ENCODE measurements at regions not wholly inside any gene's neighbourhood (a gene's known extent, or its start where the extent isn't known, plus 50 kb on each side); places are given as distances from the start of the nearest gene placed in this dataset.

DNA sequence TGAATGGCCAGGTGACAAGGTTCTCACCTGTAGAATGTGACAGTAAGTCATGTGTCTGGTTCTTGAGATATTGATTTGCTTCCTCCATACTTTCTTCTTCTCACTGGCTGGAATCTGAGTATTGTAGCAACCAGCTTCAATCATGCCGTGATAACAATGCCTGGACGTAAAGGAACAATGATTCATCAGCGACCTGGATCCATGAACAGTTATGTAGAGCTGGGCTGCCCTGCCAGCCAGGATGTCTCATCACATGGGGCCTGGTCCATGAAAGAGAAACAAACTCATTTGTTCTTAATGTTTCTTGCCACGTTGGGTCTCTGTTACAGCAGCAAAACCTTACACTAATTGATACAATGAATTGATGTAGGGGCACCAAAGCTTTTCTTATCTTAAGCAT, 627.2 kb downstream of the TOX3 start:
- DNase-seq (ENCODE audit: low read depth): no peak

DNA sequence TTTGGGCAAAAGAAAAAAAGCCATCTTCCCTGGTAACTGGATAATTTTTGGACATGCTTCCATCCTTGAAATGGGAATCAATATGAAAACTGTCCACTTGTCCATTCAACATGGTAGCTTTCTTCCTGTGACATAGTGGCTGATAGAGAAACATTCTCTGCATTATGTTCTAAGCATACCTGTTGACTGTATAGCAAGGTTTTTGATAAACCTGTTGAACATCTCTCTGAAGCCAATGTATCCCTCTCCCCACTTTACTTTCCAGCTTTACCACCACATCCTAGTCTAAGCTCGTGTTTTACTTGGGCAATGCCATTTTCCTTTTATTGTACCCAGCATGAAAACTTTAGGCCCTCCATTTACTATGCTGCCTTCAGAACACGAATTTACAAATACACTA, 630.1 kb downstream of the TOX3 start:
- DNase-seq (ENCODE audit: low read depth): no peak

GRCh38 chr16:51916231-51916630, 630.7 kb downstream of the TOX3 start:
- DNase-seq (ENCODE audit: low read depth): no peak

DNA sequence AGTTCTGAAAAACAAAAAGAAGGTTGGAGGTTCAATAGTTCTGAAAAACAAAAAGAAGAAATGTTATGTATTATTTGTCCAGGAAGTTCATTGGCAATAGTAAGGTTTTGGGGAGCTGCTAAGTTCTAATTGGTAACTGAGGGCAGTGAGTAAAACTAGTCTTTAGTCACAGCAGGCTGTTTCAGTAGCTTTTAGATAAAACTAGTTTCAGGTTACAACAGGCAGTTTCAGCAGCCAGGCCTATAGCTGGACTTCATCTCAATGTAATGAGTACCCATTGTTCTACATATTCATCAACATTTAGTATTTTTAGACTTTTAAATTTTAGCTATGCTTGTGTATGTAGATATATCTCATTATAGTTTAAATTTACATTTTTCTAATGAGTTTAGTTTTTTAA, 639.3 kb downstream of the TOX3 start:
- no peak for DNase-seq (ENCODE audit: low read depth)

GRCh38 chr16:51900221-51900780, 646.6 kb downstream of the TOX3 start:
- DNase-seq (ENCODE audit: low read depth): peak; percentile 18

DNA sequence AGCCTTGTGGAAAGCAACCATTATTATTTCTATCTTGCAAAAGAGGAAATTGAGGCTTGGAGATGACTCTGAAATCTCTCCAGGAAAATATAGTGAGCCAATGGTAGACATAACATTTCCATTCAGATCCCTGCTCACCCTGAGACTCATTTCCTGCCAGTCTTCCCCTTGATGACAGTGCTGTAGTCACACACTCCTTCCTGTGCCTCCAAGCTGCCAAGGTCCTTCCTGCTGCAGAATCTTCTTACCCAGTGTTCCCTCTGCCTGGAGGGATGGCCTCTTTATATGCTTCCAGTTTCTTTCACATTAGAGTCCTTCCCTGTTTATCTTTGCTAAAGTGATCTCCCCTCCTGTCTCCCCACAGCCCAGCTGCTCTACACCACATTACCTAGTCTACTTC, 648.1 kb downstream of the TOX3 start:
- peak; percentile 41 for DNase-seq (ENCODE audit: low read depth)

GRCh38 chr16:51896013-51896412, 650.9 kb downstream of the TOX3 start:
- no peak for DNase-seq (ENCODE audit: low read depth)

- no peak for DNase-seq (ENCODE audit: low read depth)
Observed at GRCh38 chr16:51892293-51893007, 654.5 kb downstream of the TOX3 start.

DNA sequence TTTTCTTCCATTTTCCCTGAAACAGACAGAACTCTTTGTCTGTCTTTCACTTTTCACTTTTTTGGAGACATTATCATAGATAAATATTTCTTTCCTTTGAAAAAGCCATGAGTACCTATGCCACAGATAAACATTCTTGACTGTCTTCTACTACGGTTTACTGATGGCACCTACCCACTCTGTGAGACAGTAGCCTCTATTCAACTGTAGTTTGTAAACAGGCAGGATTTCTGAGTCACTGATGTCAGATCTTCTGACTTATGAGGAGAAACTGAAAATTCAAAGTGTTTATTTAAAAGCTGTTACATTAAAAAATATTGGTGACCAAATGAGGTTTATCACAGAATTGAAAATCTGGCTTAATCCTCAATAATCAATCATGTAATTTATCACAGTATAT, 658.4 kb downstream of the TOX3 start:
- DNase-seq (ENCODE audit: low read depth): no peak

DNA sequence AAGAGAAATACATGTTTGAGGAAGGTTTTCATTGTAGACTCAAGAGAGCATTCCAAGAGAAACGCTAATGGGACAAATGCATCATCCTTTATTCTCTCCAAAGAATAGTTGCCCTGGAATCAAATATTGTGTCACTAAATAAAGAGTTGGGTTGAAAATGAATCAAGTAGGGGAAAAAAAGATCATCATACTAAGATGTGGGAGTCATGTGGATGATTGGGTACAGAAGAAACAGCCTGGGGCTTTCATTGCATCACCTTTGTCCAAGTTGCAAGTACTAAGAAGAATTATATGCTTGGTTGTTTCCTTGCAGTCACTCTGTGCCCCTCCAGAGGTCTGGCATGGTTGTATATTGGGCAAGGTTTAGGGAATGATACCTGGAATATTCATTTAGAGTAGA, 658.9 kb downstream of the TOX3 start:
- DNase-seq (ENCODE audit: low read depth): no peak

DNA sequence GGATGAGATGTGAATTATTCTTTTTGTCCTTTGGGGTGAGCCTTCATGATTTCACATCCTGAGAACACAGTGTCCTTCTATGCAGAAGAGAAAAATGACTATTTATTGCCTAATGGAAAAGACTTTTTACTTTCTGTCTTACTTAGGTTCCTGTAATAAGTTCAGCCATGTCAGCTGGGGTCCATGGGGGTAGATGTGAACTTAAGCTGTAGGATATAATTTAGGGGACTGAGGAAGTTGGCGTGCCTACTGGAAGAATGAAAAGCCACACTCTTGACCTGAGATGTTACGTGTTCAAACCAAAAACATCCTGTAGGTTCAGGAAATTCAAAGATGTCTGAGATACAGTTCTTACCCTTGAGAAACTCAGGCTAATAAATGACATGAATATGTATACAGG, 660.5 kb downstream of the TOX3 start:
- no peak for DNase-seq (ENCODE audit: low read depth)

- DNase-seq (ENCODE audit: low read depth): no peak
Observed at GRCh38 chr16:51884773-51885172, 662.2 kb downstream of the TOX3 start.

DNA sequence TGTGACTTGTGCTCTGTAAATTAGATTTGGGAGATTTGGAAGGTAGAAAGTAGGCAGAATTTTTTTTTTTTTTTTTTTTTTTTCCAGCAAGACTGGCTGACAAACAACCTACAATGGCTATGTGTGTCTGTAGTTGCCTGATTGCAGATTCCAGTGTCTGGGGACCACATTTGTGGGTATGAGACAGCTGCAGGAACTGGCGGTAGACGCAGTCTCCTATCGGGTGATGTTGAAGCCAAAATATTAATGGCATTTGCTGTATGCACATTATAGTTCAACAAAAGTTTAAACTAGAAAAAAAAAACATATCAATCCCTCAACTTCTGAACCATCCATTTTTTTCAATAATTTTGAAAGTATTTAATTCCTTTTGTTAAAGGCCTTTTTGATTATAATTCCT, 665.2 kb downstream of the TOX3 start:
- DNase-seq (ENCODE audit: low read depth): peak; percentile 93

- DNase-seq (ENCODE audit: low read depth): peak; percentile 93
Observed at GRCh38 chr16:51880776-51881175, 666.2 kb downstream of the TOX3 start.

GRCh38 chr16:51877686-51878085, 669.3 kb downstream of the TOX3 start:
- DNase-seq (ENCODE audit: low read depth): no peak

DNA sequence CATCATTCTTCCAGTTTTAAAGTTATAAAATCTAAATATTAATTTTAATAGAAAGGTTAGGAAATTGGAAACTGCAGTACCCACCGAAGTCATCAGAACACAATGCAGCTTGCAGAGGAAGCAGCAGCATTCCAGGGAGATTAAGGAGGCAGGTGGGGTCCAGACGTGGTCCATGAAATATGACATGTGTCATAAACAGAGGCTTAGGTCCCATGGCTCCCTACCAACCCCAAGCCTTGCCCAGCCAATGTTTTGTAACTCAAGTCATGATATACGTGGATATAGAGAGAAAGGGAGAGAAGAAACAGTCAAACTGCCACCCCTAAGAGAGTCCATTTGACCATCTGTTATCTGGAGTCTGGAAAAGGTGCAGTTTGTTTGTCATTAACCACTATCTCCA, 670.0 kb downstream of the TOX3 start:
- DNase-seq (ENCODE audit: low read depth): peak; percentile 65

DNA sequence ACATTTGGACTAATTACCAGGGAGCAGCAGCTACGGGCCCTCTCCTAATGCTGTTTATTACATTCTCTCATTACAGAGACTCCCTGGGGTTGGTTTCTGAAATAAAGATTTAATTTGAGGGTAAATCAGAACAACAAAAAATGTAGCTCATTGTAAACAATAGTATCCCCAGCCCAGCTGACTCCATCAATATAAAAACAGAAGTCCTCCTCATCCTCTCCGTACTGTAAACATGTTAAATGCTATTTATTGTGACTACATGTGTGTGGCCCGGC, 670.4 kb downstream of the TOX3 start:
- DNase-seq (ENCODE audit: low read depth): no peak

GRCh38 chr16:51875834-51876600, 670.9 kb downstream of the TOX3 start:
- no peak for DNase-seq (ENCODE audit: low read depth)

GRCh38 chr16:51872524-51872923, 674.4 kb downstream of the TOX3 start:
- DNase-seq (ENCODE audit: low read depth): no peak

GRCh38 chr16:51870296-51870854, 676.6 kb downstream of the TOX3 start:
- DNase-seq (ENCODE audit: low read depth): no peak

- no peak for DNase-seq (ENCODE audit: low read depth)
Observed at GRCh38 chr16:51869176-51869575, 677.8 kb downstream of the TOX3 start.

DNA sequence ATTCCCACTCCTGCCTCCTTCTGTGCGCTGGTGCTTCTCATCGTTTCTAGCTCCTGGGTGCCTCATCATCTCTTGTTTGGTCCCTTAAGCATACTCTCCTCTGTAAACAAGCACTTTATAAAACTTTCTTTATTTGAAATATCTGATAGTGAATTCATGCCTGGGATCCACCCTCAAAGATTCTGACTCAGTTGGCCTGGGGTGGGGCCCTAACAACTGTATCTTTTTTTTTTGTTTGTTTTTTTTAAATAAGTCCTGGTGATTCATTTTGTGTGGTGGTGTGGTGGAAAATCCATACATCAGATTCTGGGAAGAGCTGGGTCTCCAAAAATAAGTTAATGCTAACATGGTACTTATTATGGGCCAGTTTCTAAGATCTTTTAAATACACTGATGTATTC, 678.3 kb downstream of the TOX3 start:
- DNase-seq (ENCODE audit: low read depth): no peak
